ENCODE measurements at regions not wholly inside any gene's neighbourhood (a gene's known extent, or its start where the extent isn't known, plus 50 kb on each side); places are given as distances from the start of the nearest gene placed in this dataset.
"Not testable (repeated sequence)": the region's sequence is repeated elsewhere in the genome, so short reads cannot be mapped to it uniquely, and the experiment has no call there.

DNA sequence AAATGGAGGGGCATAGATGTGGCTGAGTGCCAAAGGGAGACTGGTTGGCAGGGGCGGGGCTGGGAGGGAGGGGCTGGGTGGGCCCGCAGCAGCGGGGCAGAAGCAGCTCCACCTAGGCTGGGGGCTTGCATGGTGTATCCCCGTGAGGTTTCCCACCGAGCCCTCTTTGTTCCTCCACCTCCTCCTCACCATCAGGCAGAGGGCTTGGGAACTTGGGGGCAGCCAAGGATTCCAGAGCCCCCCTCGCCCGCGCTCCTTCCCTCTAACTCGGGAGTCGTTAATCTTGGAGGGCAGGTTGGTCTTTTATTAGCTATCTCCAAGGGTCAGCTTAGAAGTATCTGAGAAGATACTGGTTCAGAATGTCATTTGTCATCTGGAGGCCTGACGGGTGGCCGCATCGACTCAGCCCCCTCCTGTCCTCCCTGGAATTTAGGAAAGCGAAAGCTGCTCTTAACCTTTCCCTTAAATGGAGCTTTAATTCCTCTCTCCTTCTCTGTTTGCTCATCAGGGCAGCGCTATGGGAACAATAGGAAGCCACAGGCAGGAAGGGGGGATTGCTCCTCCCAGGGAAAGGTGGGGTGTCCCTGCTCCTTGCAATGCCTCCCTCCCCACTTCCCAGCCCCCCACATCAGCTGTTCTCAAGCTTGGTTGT is 274.3 kb upstream of the XYLT1 start:
- peak in 3 of 8 experiments; percentile 20 to 44 (median 29) for ATAC-seq (replicated peaks in 6 of 8)
- in situ Hi-C loops (cut with MboI; ENCODE audit: low pct_unique_long_range_greater_than_20kb in 2 of 9, low sequenced_read_pairs in 9 of 9, unreplicated experiment in 9 of 9) = no loop called here
- Histone ChIP-seq H3K4me1 (replicated peaks in 1 of 2) (peaks cover 26 to 29% of the 10 kb centered on the region in 2 donors), H3K27ac (no peak overlapping the region), H3K4me3 (no peak overlapping the region)
- WGBS, 10 experiments = 0 to 100% (median 40%) methylated on average over 1 to 10 of the region's 15 CpGs; no CpG with 5 or more reads in 2 of the 10 experiments

DNA sequence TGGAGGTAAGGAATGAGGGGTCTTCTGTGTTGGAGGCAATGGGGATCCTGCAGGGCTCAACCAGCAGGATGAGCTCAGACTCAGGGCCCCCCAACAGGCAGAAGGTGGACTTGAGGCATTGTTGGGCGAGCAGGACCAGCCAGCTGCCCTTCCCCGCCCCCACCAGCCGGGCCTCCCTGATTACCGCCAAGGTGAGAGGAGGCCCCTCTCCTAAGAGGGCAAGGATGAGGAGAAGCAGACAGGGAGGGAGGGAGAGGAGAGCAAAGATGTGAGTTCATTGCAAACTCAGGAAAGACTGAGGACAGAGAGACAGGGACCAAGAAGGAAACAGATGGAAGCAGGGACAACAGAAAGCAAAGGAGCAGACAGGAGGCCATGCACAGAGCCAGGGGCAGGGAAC is 272.8 kb upstream of the XYLT1 start:
- peaks cover 24 to 26% of the 10 kb centered on the region in 2 donors for H3K4me1 ChIP-seq (replicated peaks in 1 of 2)
- WGBS, 10 experiments = 0 to 70% (median 57%) methylated on average over 2 to 4 of the region's 4 CpGs; no CpG with 5 or more reads in 6 of the 10 experiments
- ATAC-seq (replicated peaks in 6 of 8) = no peak
- no peak overlapping the region for H3K4me3 ChIP-seq
- in situ Hi-C loops (cut with MboI; ENCODE audit: low pct_unique_long_range_greater_than_20kb in 2 of 9, low sequenced_read_pairs in 9 of 9, unreplicated experiment in 9 of 9) = no loop called here
- H3K27ac ChIP-seq = no peak overlapping the region

DNA sequence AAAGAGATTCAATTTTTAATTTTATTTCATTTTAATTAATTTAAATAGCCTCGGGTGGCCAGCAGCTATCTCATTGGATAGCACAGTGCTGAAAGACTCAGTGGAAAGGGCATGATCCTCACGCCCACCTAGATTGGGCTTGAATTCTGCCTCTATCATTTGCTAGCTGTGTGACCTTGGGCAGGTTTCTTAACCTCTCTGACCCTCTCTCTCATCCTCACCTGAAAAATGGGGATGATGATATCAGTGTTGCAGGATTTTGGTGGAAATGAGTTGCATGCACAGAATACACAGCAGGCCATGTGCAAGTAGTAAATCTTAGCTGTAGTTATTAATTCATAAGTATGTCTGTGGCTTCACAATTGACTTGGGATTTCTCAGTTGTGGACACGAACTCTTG is 272.4 kb upstream of the XYLT1 start:
- no peak for ATAC-seq (replicated peaks in 6 of 8)
- in situ Hi-C loops (cut with MboI; ENCODE audit: low pct_unique_long_range_greater_than_20kb in 2 of 9, low sequenced_read_pairs in 9 of 9, unreplicated experiment in 9 of 9) = no loop called here
- no peak overlapping the region for H3K27ac ChIP-seq
- WGBS, 10 experiments = 0 to 100% (median 71%) methylated on average over 1 to 3 of the region's 3 CpGs; no CpG with 5 or more reads in 4 of the 10 experiments
- H3K4me1 ChIP-seq (replicated peaks in 1 of 2) = peaks cover 20 to 22% of the 10 kb centered on the region in 2 donors
- no peak overlapping the region for H3K4me3 ChIP-seq

DNA sequence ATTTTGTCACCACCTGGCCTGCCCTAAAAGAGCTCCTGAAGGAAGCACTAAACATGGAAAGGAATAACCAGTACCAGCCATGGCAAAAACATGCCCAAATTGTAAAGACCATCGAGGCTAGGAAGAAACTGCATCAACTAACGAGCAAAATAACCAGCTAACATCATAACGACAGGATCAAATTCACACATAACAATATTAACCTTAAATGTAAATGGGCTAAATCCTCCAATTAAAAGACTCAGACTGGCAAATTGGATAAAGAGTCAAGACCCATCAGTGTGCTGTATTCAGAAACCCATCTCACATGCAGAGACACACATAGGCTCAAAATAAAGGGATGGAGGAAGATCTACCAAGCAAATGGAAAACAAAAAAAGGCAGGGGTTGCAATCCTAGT is 264.3 kb upstream of the XYLT1 start:
- H3K27ac ChIP-seq; H3K4me1 ChIP-seq (replicated peaks in 1 of 2); in situ Hi-C loops (cut with MboI; ENCODE audit: low pct_unique_long_range_greater_than_20kb in 2 of 9, low sequenced_read_pairs in 9 of 9, unreplicated experiment in 9 of 9); ATAC-seq (replicated peaks in 6 of 8); H3K4me3 ChIP-seq: not testable (repeated sequence)
- 0 to 83% (median 8%) methylated on average over 1 to 2 of the region's 3 CpGs; no CpG with 5 or more reads in 7 of the 10 experiments for WGBS, 10 experiments

DNA sequence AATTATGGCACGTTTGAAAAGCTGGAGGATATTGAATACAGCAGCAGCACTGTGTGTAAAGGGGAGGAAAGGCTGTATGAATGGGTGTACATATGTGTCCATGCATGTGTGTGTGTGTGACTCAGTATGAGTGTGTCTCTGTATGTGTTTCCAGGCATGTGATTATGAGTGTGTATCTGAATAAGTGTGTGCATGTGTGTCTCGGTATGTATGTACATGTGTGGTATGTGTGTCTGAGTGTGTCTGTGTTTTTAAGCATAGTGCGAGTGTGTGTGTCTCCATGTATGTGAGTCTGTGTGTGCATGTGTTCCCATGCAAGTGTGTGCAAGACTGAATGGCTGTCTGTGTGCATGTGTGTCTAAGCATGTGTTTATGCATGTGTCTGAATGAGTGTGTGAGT is 259.1 kb upstream of the XYLT1 start:
- WGBS, 10 experiments = 57 to 100% (median 84%) methylated on average over 1 to 3 of the region's 3 CpGs; no CpG with 5 or more reads in 2 of the 10 experiments
- in situ Hi-C loops (cut with MboI; ENCODE audit: low pct_unique_long_range_greater_than_20kb in 2 of 9, low sequenced_read_pairs in 9 of 9, unreplicated experiment in 9 of 9) = no loop called here
- Histone ChIP-seq H3K4me3 (no peak overlapping the region), H3K4me1 (replicated peaks in 1 of 2) (peaks cover 7 to 23% of the 10 kb centered on the region in 2 donors), H3K27ac (no peak overlapping the region)
- ATAC-seq (replicated peaks in 6 of 8) = no peak

DNA sequence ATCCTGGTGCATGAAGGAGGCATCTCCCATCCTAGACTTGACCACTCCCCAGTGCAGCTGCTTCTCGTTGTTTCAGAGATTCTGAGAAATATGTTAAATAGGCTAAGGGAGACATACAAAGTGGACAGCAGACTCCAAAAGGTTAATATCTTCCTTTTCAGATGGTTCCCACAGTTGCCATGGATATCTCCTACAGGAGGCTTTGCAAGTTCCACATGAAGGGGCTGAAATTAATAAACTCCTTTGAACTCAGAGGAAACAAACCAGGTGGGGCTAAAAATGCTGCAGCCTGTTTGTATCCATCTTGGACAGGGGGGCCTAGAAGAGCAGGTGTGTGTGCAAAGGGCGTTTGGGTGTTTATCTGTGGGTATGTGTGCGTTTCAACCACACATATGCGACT is 257.4 kb upstream of the XYLT1 start:
- 44 to 86% (median 56%) methylated on average over 1 to 3 of the region's 4 CpGs; no CpG with 5 or more reads in 4 of the 10 experiments for WGBS, 10 experiments
- peaks cover 7 to 23% of the 10 kb centered on the region in 2 donors for H3K4me1 ChIP-seq (replicated peaks in 1 of 2)
- H3K27ac ChIP-seq = no peak overlapping the region
- in situ Hi-C loops (cut with MboI; ENCODE audit: low pct_unique_long_range_greater_than_20kb in 2 of 9, low sequenced_read_pairs in 9 of 9, unreplicated experiment in 9 of 9) = no loop called here
- no peak overlapping the region for H3K4me3 ChIP-seq
- peak in 1 of 8 experiments; percentile 27 for ATAC-seq (replicated peaks in 6 of 8)

DNA sequence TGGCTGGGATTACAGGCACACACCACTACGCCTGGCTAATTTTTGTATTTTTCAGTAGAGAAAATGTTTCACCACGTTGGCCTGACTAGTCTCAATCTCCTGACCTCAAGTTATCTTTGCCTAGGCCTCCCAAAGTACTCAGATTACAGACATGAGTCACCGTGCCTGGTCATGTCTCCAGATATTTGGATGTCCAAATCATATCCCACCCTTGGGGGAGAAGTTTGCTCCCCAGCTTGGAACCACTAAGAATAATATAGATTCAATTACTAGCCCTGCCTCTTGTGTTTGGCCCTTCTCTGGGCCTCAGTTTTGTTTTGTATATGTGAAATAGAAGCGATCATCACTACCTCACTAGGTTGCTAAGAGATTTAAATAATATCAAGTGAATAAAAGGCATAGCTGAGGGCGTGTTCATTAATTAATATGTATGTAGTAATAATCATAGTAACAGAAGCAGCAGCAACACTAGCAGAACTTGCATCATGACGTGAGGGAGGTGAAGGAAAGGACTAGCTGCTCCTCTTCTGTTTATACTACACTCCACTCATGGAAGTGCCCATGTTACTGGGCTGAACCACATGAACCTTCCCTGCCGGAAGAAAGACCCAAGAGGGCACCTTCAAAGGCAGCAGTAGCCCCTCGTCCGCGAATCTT is 253.6 kb upstream of the XYLT1 start:
- Histone ChIP-seq H3K4me1 (replicated peaks in 1 of 2) (peaks cover 7 to 19% of the 10 kb centered on the region in 2 donors), H3K4me3 (no peak overlapping the region), H3K27ac (no peak overlapping the region)
- peak in 3 of 8 experiments; percentile 20 to 45 (median 44) for ATAC-seq (replicated peaks in 6 of 8)
- in situ Hi-C loops (cut with MboI; ENCODE audit: low pct_unique_long_range_greater_than_20kb in 2 of 9, low sequenced_read_pairs in 9 of 9, unreplicated experiment in 9 of 9) = no loop called here
- WGBS, 10 experiments = 23 to 98% (median 60%) methylated on average over 1 to 8 of the region's 10 CpGs; no CpG with 5 or more reads in 1 of the 10 experiments

DNA sequence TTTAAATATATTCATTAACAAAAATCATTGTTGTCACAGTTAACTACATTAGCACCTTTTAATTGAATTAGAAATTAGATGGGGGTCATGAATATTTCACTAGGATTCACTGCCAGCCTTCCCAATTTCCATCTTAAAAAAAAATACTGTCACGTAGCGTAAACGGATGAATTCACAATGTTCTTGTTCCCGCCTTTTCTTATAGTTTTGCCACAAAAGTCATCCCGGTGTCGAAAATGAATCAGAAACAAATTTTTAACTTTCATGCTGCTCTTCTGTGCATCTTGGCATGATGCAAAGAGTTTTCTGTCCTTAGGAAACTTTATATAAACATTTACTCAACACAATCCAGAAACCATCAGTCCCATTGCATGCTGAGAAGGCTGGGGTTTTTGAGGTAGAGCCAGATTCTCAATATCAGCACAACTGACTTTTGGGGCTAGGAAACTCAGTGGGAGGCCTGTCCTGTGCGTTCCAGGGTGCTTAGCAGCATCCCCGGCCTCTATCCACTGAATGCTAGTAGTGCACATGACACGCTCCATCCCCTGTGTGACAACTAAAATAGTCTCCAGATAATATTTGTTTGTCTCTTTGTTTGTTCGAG is 252.9 kb upstream of the XYLT1 start:
- no peak for ATAC-seq (replicated peaks in 6 of 8)
- in situ Hi-C loops (cut with MboI; ENCODE audit: low pct_unique_long_range_greater_than_20kb in 2 of 9, low sequenced_read_pairs in 9 of 9, unreplicated experiment in 9 of 9) = no loop called here
- peaks cover 7 to 12% of the 10 kb centered on the region in 2 donors for H3K4me1 ChIP-seq (replicated peaks in 1 of 2)
- H3K27ac ChIP-seq = no peak overlapping the region
- WGBS, 10 experiments = 52 to 95% (median 80%) methylated on average over 2 to 10 of the region's 10 CpGs; no CpG with 5 or more reads in 1 of the 10 experiments
- no peak overlapping the region for H3K4me3 ChIP-seq

DNA sequence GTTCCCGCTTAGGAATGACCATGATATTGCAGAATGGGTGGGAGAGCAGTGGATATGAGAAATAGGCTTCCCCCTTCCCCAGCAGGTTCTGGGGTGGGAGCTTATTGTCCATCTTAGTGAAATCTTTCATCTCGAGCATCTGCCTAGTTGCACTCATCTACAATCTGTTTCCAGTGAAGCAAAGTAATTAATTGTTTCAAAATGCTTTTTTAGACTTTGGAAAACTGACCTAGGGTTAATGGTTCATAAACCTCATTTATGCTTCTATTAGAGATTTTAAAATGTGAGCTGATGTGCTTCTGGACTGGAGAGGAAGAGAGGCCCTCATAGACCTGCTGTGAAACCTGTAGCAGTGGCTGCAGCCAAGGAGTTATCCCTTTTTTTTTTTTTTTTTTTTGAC is 247.7 kb upstream of the XYLT1 start:
- Histone ChIP-seq H3K27ac (no peak overlapping the region), H3K4me1 (replicated peaks in 1 of 2) (peaks cover 0 to 4% of the 10 kb centered on the region in 2 donors), H3K4me3 (no peak overlapping the region)
- 28 to 100% (median 80%) methylated on average over 1 to 2 of the region's 2 CpGs; no CpG with 5 or more reads in 3 of the 10 experiments for WGBS, 10 experiments
- in situ Hi-C loops (cut with MboI; ENCODE audit: low pct_unique_long_range_greater_than_20kb in 2 of 9, low sequenced_read_pairs in 9 of 9, unreplicated experiment in 9 of 9) = no loop called here
- no peak for ATAC-seq (replicated peaks in 6 of 8)

DNA sequence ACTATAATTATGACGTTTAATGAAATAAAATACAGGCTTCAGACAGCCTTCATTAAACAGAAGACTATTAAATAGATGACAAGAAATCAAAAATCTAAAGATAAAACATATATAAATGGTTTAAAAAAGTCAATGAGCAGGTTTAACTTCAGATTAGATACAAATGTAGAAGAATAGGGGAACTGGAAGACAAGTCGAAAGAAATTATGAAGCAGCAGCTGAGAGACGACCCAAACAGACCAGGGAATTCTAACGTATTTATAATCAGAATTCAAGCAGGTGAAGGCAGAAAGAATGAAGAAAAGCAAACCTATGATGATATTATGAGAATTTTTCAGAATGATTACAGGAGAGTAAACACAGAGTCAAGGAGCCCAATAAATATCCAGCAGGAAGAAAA is 235.1 kb upstream of the XYLT1 start:
- Histone ChIP-seq H3K27ac (no peak overlapping the region), H3K4me1 (replicated peaks in 1 of 2) (no peaks in the 10 kb centered on the region), H3K4me3 (no peak overlapping the region)
- WGBS, 10 experiments = 23 to 88% (median 72%) methylated on average over 1 to 4 of the region's 4 CpGs
- in situ Hi-C loops (cut with MboI; ENCODE audit: low pct_unique_long_range_greater_than_20kb in 2 of 9, low sequenced_read_pairs in 9 of 9, unreplicated experiment in 9 of 9) = no loop called here
- no peak for ATAC-seq (replicated peaks in 6 of 8)

DNA sequence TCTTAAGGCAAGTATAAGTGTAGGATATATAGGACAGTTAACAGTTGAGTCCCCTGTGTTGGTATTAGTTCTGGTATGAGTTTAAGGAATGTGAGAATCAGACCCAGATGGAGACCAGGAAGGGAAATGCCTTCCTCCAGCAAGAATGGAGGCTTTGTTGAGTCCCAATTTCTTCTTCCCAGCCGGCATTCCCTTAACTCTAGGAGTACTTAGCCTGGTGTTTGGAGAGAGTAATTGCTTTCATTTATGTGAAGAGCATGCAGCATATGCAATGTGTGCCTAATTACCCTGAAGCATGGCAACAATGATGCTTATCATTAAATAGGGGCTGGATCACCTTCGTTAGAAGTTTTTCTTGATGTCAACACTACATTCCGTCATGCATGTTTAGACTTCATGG is 225.9 kb upstream of the XYLT1 start:
- WGBS, 10 experiments = 0 to 100% (median 12%) methylated on average over 1 to 3 of the region's 3 CpGs; no CpG with 5 or more reads in 1 of the 10 experiments
- Histone ChIP-seq H3K27ac (no peak overlapping the region), H3K4me3 (no peak overlapping the region), H3K4me1 (replicated peaks in 1 of 2) (peaks cover 12 to 13% of the 10 kb centered on the region in 2 donors)
- ATAC-seq (replicated peaks in 6 of 8) = no peak
- in situ Hi-C loops (cut with MboI; ENCODE audit: low pct_unique_long_range_greater_than_20kb in 2 of 9, low sequenced_read_pairs in 9 of 9, unreplicated experiment in 9 of 9) = no loop called here

DNA sequence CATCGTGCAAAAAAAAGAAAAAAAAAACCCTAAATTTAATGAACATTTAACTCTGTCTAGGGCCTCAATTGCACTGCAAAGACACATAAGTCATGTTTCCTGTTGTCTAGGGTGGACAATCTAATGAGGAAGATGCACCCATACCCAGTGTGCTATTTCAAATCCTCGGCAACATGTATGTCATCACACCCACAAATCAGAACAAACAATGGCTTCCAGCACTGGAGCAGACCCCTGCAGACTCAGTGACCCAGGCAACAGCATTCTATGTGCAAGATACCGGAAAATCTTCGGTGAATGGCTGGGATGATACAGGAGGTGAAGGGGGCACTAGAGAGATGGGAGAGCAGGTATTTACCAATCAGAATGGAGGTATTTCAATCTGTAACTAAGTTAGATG is 221.7 kb upstream of the XYLT1 start:
- 29 to 89% (median 58%) methylated on average over 1 to 4 of the region's 4 CpGs for WGBS, 10 experiments
- H3K4me3 ChIP-seq = no peak overlapping the region
- peaks cover 12 to 15% of the 10 kb centered on the region in 2 donors for H3K4me1 ChIP-seq (replicated peaks in 1 of 2)
- peak in 5 of 8 experiments; percentile 29 to 95 (median 75) for ATAC-seq (replicated peaks in 6 of 8)
- no peak overlapping the region for H3K27ac ChIP-seq
- in situ Hi-C loops (cut with MboI; ENCODE audit: low pct_unique_long_range_greater_than_20kb in 2 of 9, low sequenced_read_pairs in 9 of 9, unreplicated experiment in 9 of 9) = no loop called here

DNA sequence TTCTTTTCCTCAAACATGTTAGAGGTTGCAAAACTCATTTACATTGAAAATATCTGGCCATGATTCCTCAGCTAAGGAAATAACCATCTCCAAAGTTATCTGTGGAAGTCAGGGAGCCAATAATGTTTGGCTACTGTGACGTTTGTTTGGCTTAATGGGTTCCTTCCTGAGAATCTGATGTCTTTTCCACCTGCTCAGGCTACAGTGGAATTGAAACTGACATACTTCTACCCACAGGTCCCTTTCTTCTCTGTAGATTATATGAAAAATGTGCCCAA is 221.1 kb upstream of the XYLT1 start:
- WGBS, 10 experiments = 0 to 86% (median 75%) methylated on average over 1 of the region's 1 CpG; no CpG with 5 or more reads in 6 of the 10 experiments
- in situ Hi-C loops (cut with MboI; ENCODE audit: low pct_unique_long_range_greater_than_20kb in 2 of 9, low sequenced_read_pairs in 9 of 9, unreplicated experiment in 9 of 9) = no loop called here
- Histone ChIP-seq H3K4me3 (no peak overlapping the region), H3K27ac (no peak overlapping the region), H3K4me1 (replicated peaks in 1 of 2) (peaks cover 12 to 15% of the 10 kb centered on the region in 2 donors)
- ATAC-seq (replicated peaks in 6 of 8) = no peak
